DND-41 (cell line): ENCODE measurements at regions not wholly inside any gene's neighbourhood (a gene's known extent, or its start where the extent isn't known, plus 50 kb on each side); places are given as distances from the start of the nearest gene placed in this dataset.

ENCODE experiments used
- CTCF ChIP-seq: IDR thresholded peaks from 2 replicates; pipeline ENCODE4 v1.5.1; 2012; ENCODE audit warnings: borderline replicate concordance, low read length, moderate library complexity, mild to moderate bottlenecking; ENCODE audit not compliant: poor library complexity, severe bottlenecking; ENCODE audit errors: extremely low read depth
- EZH2 ChIP-seq: IDR thresholded peaks from 3 replicates; pipeline ENCODE4 v1.6.1; 2012; ENCODE audit warnings: borderline replicate concordance, low read depth, mild to moderate bottlenecking, moderate library complexity, low read length, inconsistent platforms; ENCODE audit not compliant: severe bottlenecking

GRCh38 chrX:94121799-94122198 lies 447.8 kb downstream of the FAM133A start:
- TF ChIP-seq EZH2, result no peak
- no peak for TF ChIP-seq CTCF
